Choroid plexus epithelial cell (primary cell): ENCODE measurements at regions not wholly inside any gene's neighbourhood (a gene's known extent, or its start where the extent isn't known, plus 50 kb on each side); places are given as distances from the start of the nearest gene placed in this dataset.

Experiments used
- DNase-seq: peaks from one replicate; pipeline ENCODE4 v3.0.0-alpha.2; 2010; ENCODE audit warnings: low read depth
- H3K4me3 ChIP-seq: 2 replicates; pipeline ENCODE4 v1.5.1; 2011; ENCODE audit warnings: low read depth, mild to moderate bottlenecking, control low read depth, low read length, moderate library complexity
- CTCF ChIP-seq: conservative IDR thresholded peaks from 2 replicates; pipeline ENCODE4 v1.5.1; 2011; ENCODE audit warnings: low read depth, mild to moderate bottlenecking, control low read depth, inconsistent platforms, low read length, moderate library complexity

DNA sequence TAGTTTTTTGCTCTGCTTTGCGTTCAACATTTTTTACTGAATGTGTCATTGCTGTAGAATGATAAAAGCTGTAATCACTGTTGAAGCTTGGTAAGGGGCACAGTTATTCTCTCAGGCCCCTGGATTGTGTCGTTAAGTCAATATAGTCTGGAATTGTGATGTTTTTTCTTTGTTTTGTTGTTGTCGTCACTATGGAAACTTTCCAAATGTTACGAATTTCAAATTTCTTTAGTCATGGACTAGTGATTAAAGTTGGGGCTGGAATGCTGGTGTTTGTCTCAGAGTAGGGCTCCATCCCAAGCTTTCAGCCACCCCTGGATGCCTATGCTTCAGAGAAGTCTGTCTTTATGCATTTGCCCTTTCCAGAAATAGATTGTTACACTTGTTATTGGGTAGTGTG, 287.2 kb downstream of the CDH19 start:
- H3K4me3 ChIP-seq, result no peak overlapping the region
- no peak for TF ChIP-seq CTCF

GRCh38 chr18:66300141-66300540, 303.7 kb downstream of the CDH19 start:
- TF ChIP-seq CTCF, result no peak
- DNase-seq, result no peak
- H3K4me3 ChIP-seq, result no peak overlapping the region

More for the DNA sequence above, 287.2 kb downstream of the CDH19 start:
- DNase-seq, result no peak

DNA sequence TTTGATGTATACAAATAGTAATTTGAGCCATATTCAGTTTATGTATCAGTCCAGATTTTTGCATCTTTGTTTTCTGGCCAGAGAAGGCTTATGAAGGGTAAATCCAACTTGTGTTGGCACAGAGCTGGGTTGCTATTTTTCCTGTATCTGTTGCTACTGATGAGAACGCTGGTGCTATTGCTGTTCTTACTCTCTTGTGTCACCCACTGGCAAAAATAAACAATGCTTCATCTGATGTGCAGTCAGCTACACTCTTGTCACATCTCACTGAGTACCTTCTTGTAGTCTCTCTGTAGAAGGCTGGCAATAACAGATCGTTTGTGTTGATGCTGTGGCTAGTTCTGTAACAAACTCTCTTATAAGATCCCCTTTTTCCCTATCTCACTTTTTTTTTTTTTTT, 323.4 kb downstream of the CDH19 start:
- TF ChIP-seq CTCF, result no peak
- no peak for DNase-seq

DNA sequence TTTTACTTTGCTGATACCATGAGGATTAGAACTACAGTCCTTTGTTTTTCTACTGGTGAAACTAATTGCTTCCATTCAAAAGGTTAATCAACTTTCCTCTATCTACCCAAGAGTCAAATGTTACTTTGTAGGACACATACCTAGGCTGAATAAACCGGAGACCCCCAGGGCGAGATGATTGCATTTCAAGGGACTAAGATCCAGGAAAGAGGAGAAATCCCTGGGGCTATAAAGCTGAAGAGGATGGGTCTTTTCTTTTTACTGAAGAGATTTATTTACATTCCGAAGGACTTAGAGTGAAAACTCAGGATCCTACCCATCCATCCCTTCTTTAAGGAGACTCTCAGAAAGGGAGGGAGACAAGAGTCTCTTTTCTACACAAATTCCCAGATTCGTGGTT, 331.9 kb downstream of the CDH19 start:
- TF ChIP-seq CTCF, result no peak
- DNase-seq, result no peak
- H3K4me3 ChIP-seq, result no peak overlapping the region

More for the DNA sequence above, 323.4 kb downstream of the CDH19 start:
- H3K4me3 ChIP-seq, result no peak overlapping the region

DNA sequence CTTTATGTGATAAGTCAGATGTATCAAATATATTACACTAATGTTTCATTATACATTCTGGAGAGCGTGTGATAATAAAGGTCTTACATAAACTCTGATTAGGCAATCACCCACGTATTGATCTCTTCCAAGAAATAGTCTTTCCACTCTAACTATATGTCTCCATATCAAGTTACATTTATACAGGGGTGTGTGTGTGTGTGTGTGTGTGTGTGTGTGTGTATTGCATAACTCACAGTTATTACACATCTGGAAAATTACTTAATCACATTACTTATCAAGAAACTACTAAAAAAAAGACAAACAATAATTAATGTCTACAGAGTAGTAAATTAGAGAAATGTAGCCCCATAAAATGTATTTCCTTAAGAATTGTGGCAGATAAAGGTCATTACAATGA, 339.8 kb downstream of the CDH19 start:
- no peak for TF ChIP-seq CTCF
- no peak for DNase-seq
- no peak overlapping the region for H3K4me3 ChIP-seq

- TF ChIP-seq CTCF, result no peak
- H3K4me3 ChIP-seq, result no peak overlapping the region
- no peak for DNase-seq
These were observed 349.8 kb downstream of the CDH19 start for GRCh38 chr18:66254121-66254520.

- H3K4me3 ChIP-seq, result no peak overlapping the region
- no peak for DNase-seq
- TF ChIP-seq CTCF, result no peak
These were observed 351.2 kb downstream of the CDH19 start for GRCh38 chr18:66252703-66253102.
